NCI-H1048 (cell line): ENCODE measurements at regions not wholly inside any gene's neighbourhood (a gene's known extent, or its start where the extent isn't known, plus 50 kb on each side); places are given as distances from the start of the nearest gene placed in this dataset.
"Not testable (repeated sequence)": the region's sequence is repeated elsewhere in the genome, so short reads cannot be mapped to it uniquely, and the experiment has no call there.

Experiments used
- DNase-seq: peaks from one replicate; lab custom pipeline; 2025; lab: John Stamatoyannopoulos, UW

GRCh38 chr16:79864032-79864780 is 263.7 kb upstream of the MAF start:
- DNase-seq: no peak

DNA sequence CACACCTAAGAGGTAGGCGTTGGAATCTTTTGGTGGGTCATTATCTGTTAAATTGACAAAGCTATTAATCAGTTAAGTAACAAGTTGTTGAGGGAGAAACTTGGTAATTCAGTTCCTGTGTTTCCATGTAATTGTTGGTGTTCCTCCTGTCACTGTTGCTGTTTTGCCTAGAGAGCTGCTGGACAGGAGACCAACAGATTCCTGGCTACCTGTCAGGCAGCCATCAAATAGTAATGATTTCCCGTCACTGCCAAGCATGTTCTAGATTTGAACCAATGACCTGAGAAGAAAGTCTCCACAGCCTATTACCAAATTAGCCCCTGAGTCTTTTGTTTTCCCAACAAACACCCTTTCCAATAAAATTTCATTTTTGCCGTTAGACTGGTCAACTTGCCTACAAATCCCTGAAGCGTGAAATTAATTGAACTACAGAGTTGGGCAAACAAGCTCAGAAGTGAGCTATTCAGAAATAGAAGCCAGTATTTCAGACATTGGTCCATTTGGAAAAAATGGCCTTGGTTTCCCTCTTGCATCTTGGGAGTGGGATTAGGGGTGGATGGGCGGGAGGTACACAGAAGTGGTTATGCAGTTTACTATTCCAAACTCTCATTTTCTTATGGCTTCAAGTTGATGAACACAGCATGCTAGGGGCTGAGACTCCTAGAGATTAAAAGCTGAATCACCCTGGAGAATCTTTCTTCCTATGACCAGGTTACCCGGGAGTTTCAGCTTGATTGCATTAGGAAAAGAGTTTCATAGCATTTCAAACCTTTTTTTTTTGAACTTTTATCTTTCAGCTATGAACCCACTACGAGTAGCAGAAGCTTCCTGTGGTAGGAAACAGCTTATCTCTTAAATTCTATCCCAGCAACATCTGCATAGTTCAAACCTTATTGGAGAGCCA is 262.8 kb upstream of the MAF start:
- DNase-seq: no peak

- no peak for DNase-seq
These were observed 262.1 kb upstream of the MAF start for GRCh38 chr16:79862601-79863000.

DNA sequence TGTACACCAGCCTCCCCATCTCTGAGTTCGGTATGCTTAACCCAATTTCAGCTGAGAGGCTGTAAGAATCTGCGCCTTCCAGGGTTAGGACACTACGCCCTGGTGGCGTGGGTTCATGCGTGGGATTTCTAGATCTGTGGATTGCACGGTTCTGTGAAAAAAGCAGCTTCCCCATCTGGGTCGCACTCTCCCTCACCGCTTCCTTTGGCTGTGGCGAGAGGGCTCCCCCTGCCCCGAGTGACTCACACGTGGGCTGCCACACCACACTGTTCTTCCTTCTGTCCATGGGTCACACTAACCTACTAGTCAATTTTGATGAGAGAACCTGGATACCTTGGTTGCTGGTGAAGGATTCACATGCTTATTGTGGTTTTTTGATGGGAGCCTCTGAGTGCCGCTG is 256.0 kb upstream of the MAF start:
- no peak for DNase-seq

DNA sequence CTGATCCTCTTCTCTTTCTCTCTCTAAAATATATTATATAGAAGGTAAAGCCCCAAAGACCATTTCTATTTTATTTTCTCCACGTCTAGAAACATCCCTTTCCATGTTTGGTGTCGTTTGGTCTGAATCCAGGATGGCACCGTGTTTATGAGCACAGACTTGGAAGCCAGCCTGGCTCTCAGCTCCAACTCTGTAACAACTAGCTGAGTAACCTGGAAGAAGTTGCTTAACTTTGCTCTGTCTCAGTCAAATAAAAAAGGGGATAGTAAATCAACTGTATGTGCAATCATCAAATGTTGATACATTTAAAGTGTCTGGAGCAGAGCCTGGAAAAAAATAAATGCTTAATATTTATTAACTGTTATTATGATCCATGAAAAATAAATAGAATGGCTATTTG is 249.8 kb upstream of the MAF start:
- DNase-seq: no peak

- no peak for DNase-seq
These were observed 248.6 kb upstream of the MAF start for GRCh38 chr16:79849119-79849518.

DNA sequence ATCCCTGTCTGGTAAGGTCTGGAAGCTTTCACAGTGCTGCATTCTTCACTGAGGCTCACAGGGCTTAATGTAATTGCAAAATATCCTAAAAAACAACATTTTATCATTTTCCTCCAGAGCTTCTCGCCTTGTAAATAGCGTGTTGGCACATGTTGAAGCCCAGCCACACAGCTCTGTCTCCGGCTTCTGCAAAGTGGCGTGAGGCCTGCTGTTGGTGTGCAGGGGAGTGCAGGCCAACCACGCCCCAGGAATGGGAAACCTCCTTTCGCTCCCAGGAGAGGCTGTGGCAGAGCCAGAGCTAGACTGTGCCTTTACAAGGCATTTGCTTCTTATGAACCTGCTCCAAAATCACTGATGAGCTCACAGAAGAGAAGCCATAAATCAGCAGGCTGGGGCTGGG is 248.2 kb upstream of the MAF start:
- DNase-seq: no peak

GRCh38 chr16:79847569-79847968 is 247.0 kb upstream of the MAF start:
- no peak for DNase-seq

- no peak for DNase-seq
These were observed 246.6 kb upstream of the MAF start for GRCh38 chr16:79847101-79847500.

DNA sequence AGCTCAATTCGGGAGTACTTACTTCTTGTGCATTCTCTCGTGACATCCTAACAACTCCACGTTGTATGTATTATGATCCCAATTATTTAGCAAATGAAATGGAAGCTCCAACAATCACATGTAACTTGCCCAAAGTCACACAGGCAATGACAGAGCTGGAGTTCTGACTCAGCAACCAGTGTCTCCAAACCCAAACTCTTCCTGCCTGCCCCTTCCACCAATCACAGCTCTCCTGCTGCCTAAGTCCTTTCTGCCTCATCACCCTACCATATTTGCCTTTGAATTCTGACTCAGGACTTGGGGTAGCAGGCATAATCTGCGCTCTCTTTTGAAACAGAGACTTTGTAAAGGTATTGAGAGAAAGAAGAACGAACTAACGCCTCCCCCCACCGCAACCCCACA is 245.2 kb upstream of the MAF start:
- no peak for DNase-seq

- DNase-seq: no peak
These were observed 244.6 kb upstream of the MAF start for GRCh38 chr16:79845033-79845733.

- DNase-seq: no peak
These were observed 244.1 kb upstream of the MAF start for GRCh38 chr16:79844603-79845002.

DNA sequence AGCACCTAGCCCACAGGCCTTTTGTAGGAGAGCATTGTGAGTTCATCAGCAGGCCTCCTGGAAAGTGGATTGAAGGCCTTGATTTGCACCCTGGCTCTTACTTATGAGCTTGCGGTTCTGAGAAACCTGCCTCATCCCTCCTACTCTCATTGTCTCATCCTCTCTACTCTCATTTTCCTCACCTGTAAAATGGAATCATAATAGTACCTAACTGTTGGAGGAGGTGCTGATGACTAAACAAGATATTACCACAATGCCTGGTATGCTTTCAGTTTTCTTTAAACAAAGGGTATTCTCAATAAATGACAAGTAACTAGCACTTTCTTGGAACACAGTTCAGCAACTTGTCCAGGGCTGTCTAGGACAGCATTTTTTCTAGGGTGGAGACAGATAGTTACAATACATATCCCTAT is 243.1 kb upstream of the MAF start:
- DNase-seq: no peak

- no peak for DNase-seq
These were observed 242.6 kb upstream of the MAF start for GRCh38 chr16:79843145-79843544.

DNA sequence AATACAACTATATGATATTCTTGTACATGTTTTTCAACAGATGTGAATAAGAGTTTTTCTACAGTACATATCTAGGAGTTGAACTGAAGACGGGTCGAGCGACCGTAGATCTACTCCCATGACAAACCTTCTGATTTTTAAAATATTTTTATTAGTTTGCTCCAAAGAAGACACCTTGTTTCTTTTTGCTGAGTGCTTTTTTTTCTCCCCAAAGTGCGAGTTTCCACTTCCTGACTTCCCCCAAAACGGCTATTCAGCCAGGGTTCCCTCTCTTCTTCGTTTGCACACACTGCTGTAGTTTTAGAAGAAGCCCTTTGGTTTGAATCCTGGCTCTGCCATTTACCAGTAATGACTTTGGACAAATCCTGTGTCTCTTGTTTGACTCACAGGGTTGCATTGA is 241.7 kb upstream of the MAF start:
- no peak for DNase-seq

DNA sequence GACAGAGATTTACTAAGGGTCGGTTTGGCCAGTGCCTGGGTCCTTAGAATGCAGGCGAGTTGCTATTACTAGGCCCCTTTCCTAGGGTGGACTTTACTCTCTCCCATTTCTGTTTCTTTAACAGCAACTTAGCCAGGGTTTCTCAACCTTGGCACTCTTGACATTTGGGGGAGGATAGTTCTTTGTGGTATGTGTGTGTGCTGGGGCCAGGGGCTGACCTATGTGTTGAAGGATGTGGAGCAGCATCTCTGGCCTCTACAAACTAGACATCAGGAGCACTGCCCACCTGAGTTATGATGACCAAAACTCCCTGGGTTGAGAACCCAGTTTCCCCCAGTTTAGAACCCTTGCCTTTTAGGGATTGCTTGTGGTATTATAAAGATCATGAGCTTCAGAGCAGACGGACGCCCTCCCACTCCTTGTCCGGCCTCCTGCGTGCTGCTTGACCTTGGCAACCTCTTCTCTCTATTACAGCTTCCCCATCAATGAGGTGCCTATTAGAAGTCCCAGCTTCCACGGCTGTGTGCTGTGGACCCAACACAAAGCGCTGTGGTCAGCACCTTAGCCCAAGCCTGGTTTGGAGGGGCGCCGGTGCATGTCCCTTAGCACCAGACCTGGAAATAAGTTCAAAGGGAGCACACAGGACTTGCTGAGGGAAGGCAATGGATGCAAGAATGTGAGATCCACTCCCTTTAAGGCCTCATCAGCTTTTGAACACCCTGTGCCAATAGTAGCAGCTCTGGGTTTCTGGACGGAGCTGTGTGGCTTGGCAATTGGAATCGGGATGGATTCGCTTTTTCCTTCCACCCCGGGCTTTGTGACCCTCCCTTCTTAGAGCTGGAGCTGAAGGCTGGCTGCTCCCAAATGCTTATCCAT is 239.2 kb upstream of the MAF start:
- no peak for DNase-seq

DNA sequence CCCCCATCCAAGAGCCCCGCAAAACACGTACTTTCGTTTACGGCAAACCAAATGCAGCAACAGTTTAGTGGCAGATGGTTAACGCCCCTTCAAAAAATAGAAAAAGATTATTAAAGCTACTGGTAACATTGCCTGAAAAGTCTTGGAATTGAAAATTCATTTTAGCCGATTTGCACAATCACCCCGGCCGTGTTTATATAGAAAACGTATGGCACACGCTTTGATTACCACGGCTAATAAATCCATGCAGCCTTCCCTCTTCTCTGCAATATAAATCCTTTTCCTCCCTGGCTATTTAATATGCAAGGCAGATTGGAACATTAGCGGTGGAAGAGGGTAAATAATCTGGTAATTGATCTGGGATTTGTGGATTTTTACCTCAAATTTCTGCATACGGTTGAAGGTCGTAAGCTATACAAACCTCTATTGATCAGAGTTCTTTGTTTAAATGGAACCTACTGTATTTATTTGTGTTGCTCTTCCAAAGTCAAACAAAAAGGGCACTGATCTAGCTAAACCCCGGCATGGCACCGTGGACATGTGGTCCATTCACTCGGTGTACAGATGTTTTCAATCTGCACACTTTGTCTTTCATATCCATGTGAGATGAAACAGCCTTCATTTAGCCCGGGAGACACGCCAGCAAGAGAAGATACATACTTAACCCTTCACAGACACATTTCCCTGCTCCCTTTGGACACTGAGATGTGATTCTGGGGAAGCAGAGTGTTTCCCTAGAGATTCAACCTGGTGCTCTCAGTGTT is 238.1 kb upstream of the MAF start:
- DNase-seq: no peak

DNA sequence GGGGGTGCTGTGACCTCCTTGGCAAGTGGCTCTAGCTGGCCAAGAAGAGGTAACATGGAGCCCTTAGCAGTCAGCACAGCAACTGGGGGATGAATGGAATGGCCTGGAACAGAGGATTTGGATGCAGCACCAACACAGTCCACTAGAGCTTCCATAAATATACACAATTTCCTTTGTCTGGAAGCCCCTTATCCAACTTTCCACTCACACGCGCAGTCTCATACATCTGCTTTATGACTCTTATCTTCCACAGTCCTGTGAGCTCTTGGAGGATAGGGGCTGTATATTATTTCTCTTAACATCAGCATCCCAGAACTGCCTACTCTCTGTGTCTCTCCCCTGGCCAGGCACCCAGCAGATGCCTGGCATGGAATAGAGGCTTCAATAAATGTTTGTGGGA is 235.6 kb upstream of the MAF start:
- no peak for DNase-seq

GRCh38 chr16:79835194-79835593 is 234.7 kb upstream of the MAF start:
- DNase-seq: no peak

DNA sequence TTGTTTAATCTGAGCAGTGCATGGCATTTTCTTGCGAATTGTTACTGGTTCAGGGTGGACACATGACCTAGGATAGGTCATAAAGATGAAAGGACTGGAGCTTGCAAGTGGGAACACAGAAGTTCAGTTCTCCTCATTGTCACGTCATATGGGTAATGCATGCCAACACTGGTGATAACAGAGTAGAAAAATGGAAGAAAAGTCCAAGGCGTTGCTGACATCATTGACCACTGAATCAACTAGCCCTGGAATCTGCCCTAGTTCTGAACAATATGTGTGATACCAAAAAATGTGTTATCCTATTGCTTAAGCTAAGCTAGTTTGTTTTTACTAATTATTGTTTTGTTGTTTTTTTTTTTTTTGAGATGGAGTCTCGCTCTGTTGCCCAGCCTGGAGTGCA is 234.2 kb upstream of the MAF start:
- DNase-seq: no peak

- not testable (repeated sequence) for DNase-seq
These were observed 233.5 kb upstream of the MAF start for GRCh38 chr16:79834003-79834402.
